Mucosa of stomach (tissue), 1 donor: ENCODE measurements at regions not wholly inside any gene's neighbourhood (a gene's known extent, or its start where the extent isn't known, plus 50 kb on each side); places are given as distances from the start of the nearest gene placed in this dataset.

Experiments
- H3K27me3 ChIP-seq: one replicate; pipeline ENCODE4 v1.7.0; 2013; ENCODE audit warnings: mild to moderate bottlenecking, low read length; ENCODE audit not compliant: control insufficient read depth, insufficient read depth
- H3K36me3 ChIP-seq: one replicate; pipeline ENCODE4 v1.7.0; 2013; ENCODE audit warnings: low read length; ENCODE audit not compliant: control insufficient read depth, insufficient read depth
- H3K4me1 ChIP-seq: one replicate; pipeline ENCODE4 v1.7.0; 2013; ENCODE audit warnings: mild to moderate bottlenecking, low read length; ENCODE audit not compliant: control insufficient read depth, insufficient read depth
- H3K4me3 ChIP-seq: one replicate; pipeline ENCODE4 v1.7.0; 2013; ENCODE audit warnings: low read length
- H3K9ac ChIP-seq: one replicate; pipeline ENCODE4 v1.7.0; 2013; ENCODE audit warnings: mild to moderate bottlenecking, low read length, moderate library complexity
- H3K9me3 ChIP-seq: one replicate; pipeline ENCODE4 v1.7.0; 2013; ENCODE audit warnings: mild to moderate bottlenecking, low read length, moderate library complexity; ENCODE audit not compliant: control insufficient read depth
- donor health status: Pancreatic carcinoma.

DNA sequence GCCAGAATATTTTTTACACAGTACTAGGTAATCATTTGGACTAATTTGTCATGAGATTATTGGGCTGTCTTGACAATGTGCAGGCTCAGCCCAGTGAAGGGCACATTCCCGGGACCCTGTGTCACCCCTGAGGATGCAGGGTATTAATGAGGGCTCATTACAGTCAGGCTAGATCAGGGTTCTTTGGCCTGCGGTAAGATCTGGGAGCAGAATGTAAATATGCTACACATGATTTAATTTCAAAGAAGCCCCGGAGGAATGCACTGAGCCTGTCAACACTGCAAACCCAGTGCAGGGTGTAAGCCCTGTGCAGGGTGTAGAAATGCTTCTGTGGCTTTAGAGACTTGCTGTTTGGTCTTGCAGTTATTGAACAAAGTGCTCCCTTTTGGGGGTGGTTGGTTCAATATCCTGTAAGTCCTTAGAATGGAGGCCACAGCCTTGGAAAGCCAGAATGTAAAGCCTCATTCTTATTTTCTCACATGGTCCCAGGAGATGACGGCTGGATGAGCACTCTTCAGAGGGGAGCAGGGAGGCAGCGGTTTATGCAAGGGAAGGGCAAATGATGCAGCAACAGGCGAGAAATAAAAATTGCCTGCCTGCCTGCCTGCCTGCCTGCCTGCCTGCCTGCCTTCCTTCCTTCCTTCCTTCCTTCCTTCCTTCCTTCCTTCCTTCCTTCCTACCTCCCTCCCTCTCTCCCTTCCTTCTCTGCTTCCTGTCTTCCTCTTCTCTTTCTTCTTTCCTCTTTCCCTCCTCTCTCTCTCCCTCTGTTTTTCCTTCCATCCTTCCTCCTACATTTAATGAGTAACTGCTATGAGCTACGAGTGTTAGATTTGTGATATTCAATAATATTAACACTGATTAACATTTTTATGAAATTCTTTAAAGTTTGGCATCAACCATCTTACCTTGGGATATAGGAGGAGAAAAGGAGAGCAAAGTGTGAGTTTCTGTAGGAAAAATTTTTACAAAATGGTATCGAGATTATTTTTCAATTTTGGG lies 148.8 kb downstream of the VAPA start:
- H3K4me3 ChIP-seq, result no peak overlapping the region
- H3K9ac ChIP-seq, result no peak overlapping the region
- H3K9me3 ChIP-seq, result no peaks in the 10 kb centered on the region
- peaks cover 25% of the 10 kb centered on the region for H3K4me1 ChIP-seq
- H3K27me3 ChIP-seq, result no peaks in the 10 kb centered on the region
- H3K36me3 ChIP-seq, result no peaks in the 10 kb centered on the region

DNA sequence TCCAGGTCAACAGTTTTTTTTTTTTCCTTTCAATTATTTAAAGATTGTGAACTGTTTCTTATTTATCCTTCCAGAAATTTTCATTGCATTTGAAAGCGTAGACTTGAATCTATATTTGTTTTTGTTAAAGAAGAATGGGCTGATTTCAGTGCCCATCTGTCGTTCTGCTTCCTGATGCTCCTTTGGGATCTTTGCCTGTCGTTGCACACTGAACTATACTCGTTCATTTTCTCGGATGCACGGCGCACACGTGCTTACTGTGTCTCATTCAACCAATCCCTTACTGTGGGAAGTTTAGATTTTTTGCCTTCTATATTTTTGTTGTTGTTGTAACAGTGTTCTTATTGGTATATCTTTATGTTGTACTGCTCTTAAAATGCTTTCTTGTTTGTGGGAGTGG lies 149.7 kb downstream of the VAPA start:
- H3K9ac ChIP-seq, result no peak overlapping the region
- H3K9me3 ChIP-seq, result no peaks in the 10 kb centered on the region
- H3K27me3 ChIP-seq, result no peaks in the 10 kb centered on the region
- no peaks in the 10 kb centered on the region for H3K36me3 ChIP-seq
- peaks cover 20% of the 10 kb centered on the region for H3K4me1 ChIP-seq
- H3K4me3 ChIP-seq, result no peak overlapping the region

DNA sequence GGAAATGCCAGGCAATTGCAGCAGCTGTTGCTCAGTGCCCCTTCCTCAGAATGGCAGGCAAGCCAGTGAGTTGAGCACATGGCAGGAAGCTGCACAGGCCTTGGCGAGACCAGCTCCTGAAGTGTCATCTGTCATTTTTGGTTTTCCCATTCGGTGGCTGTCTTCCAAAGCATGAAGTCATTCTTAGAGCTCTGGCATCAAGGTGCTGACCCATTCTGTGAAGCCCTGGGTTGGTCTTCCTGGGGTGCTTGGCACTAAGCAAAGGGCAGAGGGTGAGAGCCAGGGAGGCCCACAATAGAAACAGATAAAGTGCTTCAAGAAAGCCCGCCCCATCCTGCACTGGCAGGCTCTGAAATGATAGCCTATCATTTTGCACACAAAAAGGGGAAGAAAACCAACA lies 150.5 kb downstream of the VAPA start:
- H3K4me3 ChIP-seq, result no peak overlapping the region
- H3K9ac ChIP-seq, result no peak overlapping the region
- peaks cover 13% of the 10 kb centered on the region for H3K4me1 ChIP-seq
- H3K27me3 ChIP-seq, result no peaks in the 10 kb centered on the region
- no peaks in the 10 kb centered on the region for H3K9me3 ChIP-seq
- no peaks in the 10 kb centered on the region for H3K36me3 ChIP-seq

DNA sequence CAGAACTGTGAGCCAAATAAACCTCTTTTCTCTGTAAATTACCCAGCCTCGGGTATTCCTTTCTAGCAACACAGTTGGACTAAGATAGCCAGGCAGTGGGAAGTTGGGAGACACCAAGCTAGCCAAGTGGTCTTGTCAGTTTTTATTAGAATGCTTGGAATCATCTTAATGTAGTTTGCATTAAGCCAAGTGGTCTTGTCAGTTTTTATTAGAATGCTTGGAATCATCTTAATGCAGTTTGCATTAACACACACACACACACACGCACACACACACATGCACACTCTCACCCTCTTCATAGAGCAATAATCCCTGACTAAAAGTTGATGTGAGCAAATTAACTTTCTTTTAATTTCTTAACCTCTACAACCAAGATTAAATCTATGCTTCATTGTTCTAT lies 151.5 kb downstream of the VAPA start:
- Histone ChIP-seq H3K36me3 (no peaks in the 10 kb centered on the region), H3K9ac (no peak overlapping the region), H3K4me3 (no peak overlapping the region), H3K4me1 (peaks cover 8% of the 10 kb centered on the region), H3K27me3 (no peaks in the 10 kb centered on the region), H3K9me3 (no peaks in the 10 kb centered on the region)

DNA sequence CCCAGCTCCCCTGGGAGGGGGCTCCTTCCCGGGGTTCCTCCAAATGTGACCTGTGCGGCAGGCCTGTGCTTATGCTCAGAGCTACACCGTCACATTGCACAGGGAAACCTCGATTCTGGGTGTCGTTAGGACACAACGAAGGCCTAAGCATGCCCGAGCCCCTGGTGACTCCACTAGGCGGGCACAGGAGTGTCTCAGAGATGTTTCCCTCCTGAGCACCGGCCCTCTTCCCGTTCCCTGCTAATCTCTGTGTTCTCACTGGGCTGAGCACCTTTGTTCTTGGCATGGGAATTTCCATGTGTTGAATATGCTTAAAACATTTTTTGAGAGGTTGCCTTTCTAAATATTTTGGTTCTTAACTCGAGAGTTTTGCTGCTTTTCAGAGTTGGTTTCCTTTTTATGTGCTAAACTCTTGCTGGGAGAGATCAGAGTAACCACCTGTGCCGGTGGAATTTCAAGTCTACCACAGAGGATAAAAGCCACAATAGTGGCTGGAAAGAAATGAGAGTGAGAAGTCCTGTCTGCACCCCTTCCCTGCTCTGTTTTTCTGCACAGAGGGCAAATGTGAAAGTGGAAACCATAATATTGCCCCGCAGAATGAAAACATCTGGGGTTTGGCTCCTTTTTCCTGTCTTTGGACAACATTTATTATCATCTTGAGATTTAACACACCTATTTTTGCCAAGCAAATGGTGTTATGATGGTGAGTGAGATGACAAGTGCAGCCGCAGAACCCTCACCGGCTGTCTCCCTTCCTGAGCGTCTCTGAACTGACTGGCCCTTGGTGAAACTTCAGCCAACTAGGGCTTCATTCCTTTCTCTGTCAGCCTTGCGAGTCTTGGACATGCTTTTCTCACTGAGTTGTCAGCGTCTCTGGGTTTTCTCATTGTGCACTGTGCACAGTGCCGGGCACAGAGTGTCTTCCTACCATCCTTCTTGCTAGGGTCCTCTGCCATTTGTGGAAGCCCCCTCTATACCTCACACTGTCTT lies 154.1 kb downstream of the VAPA start:
- H3K9me3 ChIP-seq, result no peaks in the 10 kb centered on the region
- H3K27me3 ChIP-seq, result no peaks in the 10 kb centered on the region
- no peak overlapping the region for H3K4me3 ChIP-seq
- H3K9ac ChIP-seq, result no peak overlapping the region
- no peaks in the 10 kb centered on the region for H3K4me1 ChIP-seq
- H3K36me3 ChIP-seq, result no peaks in the 10 kb centered on the region

DNA sequence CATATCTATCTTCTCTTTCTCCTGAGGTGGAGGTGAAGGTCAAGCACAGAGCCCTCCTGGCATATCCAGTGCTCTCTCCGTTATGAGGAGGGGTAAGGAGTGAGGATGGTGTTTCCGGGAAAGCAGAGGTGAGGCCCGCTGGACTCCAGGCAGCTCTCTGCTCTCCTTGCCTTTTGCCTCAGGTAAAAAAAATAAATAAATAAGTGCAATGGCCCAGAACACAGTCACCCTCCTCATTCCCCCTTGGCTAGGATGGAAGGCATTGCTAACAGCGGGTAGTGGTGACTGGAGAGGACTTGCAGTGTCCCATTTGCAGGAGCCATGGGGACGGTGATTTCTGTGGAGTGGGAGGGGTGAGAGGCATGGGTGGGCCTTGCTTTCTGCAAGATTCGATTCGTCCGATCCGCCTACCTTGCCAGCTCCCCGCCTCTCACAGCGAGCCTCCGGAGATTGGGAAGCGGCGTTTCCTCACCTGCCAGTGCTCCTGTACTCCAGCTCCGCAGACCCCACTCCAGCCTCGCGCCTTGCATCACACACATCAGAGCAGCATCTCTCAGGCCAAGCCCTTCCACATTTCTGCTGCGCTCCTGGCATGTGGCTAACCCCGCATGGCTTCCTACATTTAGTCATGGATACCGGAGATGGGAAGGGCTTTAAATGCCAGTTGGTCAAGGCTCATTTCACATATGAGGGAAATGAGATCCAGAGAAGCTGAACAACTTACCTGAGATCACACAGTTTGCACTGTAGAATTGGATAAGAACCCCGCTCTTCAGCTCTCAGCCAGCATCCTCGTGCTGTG lies 155.2 kb downstream of the VAPA start:
- Histone ChIP-seq H3K9ac (no peak overlapping the region), H3K27me3 (no peaks in the 10 kb centered on the region), H3K4me1 (no peaks in the 10 kb centered on the region), H3K36me3 (no peaks in the 10 kb centered on the region), H3K4me3 (no peak overlapping the region), H3K9me3 (no peaks in the 10 kb centered on the region)

DNA sequence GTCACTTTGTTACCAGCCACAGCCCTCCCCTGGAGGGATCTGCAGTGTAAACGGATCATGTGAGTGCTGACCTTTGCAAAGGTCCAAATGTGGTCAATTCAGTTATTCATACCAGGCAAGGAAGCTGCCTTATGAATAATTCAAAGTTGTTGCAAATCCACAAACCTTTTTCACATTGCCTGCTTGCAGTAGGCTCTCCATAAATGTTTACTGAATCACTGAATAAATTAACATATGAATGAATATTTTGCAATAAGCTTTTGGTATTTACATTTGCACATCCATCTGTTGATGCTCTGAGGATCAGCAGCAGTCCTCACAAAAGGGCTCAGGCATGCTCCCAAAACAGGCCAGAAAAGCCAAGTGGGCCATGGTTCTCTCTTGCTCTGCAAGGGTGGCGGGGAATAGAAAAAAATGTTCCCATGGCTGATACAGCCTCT lies 156.8 kb downstream of the VAPA start:
- Histone ChIP-seq H3K9ac (no peak overlapping the region), H3K36me3 (no peaks in the 10 kb centered on the region), H3K4me1 (no peaks in the 10 kb centered on the region), H3K4me3 (no peak overlapping the region), H3K27me3 (no peaks in the 10 kb centered on the region), H3K9me3 (no peaks in the 10 kb centered on the region)

DNA sequence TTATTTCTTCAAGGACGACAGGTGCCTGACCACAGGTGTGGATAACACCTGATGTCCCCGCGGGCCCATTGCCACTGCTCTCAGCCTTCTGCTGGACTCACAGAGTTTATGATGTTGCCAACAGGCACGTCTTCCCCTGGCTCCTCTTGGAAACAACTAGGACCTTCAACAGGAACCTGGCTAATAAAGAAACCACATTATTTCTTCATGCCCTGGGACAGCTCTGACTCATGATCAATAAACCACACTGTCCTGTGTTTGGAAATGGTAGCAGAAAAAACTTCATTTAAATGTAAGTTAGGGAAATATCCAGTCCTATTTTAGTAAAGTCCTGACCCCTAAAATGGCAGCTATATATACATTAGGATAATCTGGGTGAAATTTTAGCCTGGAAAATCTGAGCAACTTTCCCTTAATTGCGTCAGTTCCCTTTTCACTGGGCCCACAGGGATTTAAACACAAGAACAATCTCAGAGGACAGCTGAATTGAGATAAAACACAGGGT lies 158.9 kb downstream of the VAPA start:
- no peaks in the 10 kb centered on the region for H3K27me3 ChIP-seq
- no peaks in the 10 kb centered on the region for H3K9me3 ChIP-seq
- H3K36me3 ChIP-seq, result no peaks in the 10 kb centered on the region
- no peaks in the 10 kb centered on the region for H3K4me1 ChIP-seq
- H3K4me3 ChIP-seq, result no peak overlapping the region
- no peak overlapping the region for H3K9ac ChIP-seq

DNA sequence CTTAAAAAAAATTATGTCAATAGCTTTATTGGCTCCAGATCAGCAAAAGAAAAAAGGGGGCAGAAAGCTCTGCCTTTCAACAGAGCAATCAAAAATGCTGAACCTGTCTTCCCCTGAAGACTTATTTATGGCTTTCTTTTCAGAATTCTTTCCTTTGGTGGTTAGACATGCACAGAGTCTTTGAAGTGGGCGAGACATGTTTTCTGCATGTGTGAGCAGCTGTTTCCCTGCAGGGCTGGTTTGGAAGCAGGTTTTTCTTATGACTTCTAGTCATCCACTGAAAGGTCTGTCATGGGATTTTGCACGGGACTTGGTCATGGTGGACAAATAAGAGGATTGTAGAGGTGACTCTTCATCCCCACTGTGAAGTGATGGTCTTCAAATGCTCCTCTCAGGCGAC lies 160.3 kb downstream of the VAPA start:
- Histone ChIP-seq H3K36me3 (no peaks in the 10 kb centered on the region), H3K9ac (no peak overlapping the region), H3K27me3 (no peaks in the 10 kb centered on the region), H3K9me3 (no peaks in the 10 kb centered on the region), H3K4me1 (no peaks in the 10 kb centered on the region), H3K4me3 (no peak overlapping the region)

DNA sequence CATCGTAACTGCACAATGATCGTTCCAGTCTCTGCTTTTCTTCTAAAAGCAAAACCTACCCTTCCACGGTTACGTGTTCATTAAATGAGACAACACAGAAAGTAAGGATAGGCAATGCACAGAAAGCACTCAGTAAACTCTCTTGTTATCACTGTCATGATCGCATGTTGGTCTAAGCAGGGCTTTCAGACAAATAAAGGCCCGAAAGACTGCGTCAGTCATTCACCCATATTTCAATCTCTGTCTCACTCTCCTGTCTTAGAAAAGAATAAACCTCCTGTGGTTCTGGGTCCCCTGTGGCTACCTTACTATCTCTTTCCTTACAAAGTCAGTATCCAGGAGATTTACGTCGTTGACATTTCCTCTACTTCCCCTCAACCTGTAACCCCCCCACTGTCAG lies 160.9 kb downstream of the VAPA start:
- no peak overlapping the region for H3K4me3 ChIP-seq
- no peaks in the 10 kb centered on the region for H3K36me3 ChIP-seq
- no peaks in the 10 kb centered on the region for H3K9me3 ChIP-seq
- no peak overlapping the region for H3K9ac ChIP-seq
- H3K4me1 ChIP-seq, result no peaks in the 10 kb centered on the region
- H3K27me3 ChIP-seq, result no peaks in the 10 kb centered on the region

DNA sequence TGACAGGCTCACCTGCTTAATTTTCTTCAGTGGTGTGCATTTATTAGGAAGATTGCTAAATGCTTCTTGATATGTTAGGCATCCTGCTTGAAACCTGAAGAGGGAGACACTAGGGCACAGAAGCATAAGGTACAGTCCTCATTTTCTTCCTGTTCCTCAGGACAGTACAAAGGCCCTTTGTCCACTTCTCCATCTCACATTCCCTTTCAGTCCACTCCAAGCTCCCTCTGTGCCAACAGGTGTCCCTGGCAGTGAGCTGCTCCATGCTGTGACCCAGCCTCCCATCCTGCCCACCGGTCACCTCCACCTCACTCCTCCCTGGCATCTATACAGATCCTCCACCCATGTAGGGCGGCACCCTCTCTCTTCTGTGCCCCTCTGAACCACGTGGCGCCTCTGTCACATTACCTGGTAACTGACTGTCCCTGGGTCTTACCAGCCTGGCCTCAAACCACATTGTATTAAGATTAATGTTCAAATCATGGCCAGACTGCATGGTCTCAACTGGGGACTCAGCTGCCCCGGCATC lies 162.8 kb downstream of the VAPA start:
- H3K4me1 ChIP-seq, result no peaks in the 10 kb centered on the region
- H3K27me3 ChIP-seq, result no peaks in the 10 kb centered on the region
- no peaks in the 10 kb centered on the region for H3K9me3 ChIP-seq
- no peak overlapping the region for H3K9ac ChIP-seq
- H3K36me3 ChIP-seq, result no peaks in the 10 kb centered on the region
- no peak overlapping the region for H3K4me3 ChIP-seq
